IPS DF 19.7 (cell line): ENCODE measurements at regions not wholly inside any gene's neighbourhood (a gene's known extent, or its start where the extent isn't known, plus 50 kb on each side); places are given as distances from the start of the nearest gene placed in this dataset.
A peak's percentile ranks its signal among the peaks of the same experiment; 100 is the strongest.

ENCODE experiments used
- DNase-seq: peaks from one replicate; pipeline ENCODE4 v3.0.0-alpha.2; 2013; ENCODE audit warnings: low read depth, low spot score

- DNase-seq: peak; percentile 40
Measured at GRCh38 chr3:83513677-83514076, 1445.1 kb upstream of the CADM2 start.

- peak; percentile 59 for DNase-seq
Measured at GRCh38 chr3:83514130-83514914, 1444.5 kb upstream of the CADM2 start.

DNA sequence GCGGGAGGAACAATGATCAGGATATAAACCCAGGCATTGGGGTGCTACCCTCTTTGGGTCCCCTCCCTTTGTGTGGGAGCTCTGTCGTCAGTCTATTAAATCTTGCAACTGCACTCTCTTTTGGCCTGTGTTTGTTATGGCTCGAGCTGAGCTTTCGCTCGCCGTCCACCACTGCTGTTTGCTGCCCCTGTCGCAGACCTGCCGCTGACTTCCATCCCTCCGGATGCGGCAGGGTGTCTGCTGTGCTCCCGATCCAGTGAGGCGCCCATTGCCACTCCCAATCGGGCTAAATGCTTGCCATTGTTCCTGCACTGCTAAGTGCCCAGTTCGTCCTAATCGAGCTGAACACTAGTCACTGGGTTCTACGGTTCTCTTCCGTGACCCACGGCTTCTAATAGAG is 1443.7 kb upstream of the CADM2 start:
- DNase-seq: no peak

DNA sequence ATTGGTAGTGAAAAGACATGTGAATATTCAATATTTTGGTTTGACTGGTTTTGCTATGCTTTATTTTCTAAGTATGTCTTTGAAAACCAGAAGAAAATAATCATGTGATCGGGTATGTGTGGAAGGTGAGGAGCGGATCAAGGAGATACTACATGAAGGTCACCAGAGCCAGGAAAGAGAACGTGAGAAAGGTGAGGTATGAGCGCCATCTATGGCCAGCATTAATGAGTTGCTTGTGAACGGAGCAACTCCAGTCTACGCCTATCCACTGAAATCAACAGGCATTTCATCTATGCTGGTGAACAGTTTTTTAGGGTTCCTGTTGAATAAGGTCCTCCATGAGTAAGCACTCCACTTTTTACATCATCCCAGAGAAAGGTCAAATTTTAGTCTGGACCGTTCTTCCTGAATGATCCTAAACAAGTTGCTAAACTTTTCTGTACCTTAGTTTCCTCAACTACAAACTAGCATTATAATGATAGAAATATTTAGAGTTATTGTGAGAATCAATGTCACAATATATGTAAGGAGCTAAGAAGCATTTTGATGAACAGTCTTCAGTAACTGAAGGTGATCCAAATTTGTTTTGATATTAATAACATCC is 1435.2 kb upstream of the CADM2 start:
- DNase-seq: peak; percentile 76

- no peak for DNase-seq
Measured at GRCh38 chr3:83524901-83525300, 1433.9 kb upstream of the CADM2 start.

- DNase-seq: no peak
Measured at GRCh38 chr3:83559082-83559481, 1399.7 kb upstream of the CADM2 start.

GRCh38 chr3:83567935-83568334 is 1390.9 kb upstream of the CADM2 start:
- DNase-seq: no peak

DNA sequence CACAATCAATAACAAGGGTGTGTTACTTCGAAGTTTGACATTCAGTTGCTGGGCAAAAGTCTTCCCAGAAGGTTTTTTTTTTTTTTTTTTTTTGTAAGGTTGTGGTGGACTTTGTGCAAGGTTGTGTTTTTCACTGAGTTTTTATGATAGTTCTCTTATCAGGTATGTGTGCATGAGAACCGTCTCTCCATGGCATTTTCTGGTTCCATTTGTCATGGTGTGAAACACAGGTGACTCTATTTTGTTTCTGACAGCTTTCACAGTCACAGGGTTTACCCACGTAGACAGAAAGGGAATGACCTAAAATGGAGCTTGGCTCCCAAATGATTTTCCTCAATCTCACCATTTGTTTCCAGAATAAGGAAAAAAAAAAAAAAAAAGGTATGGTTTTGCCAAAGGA is 1377.2 kb upstream of the CADM2 start:
- no peak for DNase-seq

DNA sequence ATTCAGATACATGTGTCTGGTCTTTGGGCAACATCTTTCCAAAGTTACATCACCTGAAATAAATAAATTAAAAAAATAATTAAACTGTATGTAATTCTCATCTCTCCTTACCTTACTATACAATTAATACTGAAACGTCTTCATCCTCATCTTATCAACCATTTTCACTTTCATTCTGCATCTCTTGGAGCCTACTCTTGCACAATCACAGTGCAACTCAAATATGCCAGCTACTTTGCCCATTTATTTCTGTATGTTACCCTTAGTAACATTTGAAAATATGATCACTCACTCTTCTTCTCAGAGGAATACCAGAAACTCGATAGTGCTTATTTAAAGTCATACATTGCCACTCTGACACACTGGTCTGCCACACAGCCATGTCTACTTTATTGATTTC is 1357.1 kb upstream of the CADM2 start:
- DNase-seq: no peak

DNA sequence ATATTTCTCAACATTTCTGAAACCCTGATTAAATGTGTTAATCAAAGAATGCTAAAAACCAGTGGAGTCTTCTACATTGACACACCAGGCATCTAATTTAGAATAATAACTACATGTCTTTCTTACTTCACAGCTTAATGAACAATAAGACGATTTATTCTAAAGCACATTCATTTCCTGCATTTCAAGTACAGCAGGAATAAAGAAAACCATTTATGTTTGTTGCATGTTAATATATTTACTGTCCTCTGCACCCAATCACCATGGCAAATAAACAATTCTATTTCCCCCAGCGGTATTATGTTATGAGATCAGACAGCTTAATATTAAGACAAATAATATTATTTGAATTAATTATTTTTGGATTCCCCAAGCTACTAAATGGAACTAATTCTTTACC is 1336.3 kb upstream of the CADM2 start:
- no peak for DNase-seq

DNA sequence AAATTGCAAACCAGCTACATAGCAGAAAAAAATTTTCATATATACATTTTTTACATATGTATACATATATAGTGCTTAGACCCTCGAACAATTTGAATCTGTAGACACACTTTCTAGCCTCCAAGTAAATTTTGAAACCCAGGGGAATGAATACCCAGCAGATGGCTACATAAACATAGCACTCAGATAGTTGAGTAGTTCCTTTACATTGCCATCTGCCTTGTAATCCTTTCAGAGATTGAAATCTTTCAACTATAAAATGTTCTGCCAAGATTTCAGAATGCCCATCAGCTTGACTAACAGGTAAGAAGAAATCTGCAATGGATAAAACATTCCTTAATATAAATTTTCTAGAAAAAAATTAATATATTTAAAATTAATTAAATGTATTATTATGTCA is 1333.5 kb upstream of the CADM2 start:
- no peak for DNase-seq

DNA sequence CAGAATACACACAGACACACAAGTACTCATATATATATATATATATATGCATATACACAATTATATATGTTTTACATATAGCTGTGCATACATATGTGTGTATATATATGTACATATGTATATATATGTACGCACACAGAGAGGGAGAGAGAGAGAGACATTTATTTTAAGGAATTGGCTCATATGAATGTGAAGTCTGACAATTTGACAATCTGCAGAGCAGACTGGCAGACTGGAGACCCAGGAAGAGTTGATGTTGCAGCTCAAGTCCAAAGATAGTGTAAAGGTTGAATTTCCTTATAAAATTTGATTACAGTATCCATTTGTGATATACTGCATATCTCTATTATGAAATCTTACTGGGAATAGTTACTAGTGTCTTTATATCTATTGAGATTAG is 1330.3 kb upstream of the CADM2 start:
- DNase-seq: no peak

GRCh38 chr3:83632526-83632925 is 1326.3 kb upstream of the CADM2 start:
- no peak for DNase-seq

- no peak for DNase-seq
Measured at GRCh38 chr3:83633758-83634157, 1325.0 kb upstream of the CADM2 start.

GRCh38 chr3:83649692-83650091 is 1309.1 kb upstream of the CADM2 start:
- no peak for DNase-seq

DNA sequence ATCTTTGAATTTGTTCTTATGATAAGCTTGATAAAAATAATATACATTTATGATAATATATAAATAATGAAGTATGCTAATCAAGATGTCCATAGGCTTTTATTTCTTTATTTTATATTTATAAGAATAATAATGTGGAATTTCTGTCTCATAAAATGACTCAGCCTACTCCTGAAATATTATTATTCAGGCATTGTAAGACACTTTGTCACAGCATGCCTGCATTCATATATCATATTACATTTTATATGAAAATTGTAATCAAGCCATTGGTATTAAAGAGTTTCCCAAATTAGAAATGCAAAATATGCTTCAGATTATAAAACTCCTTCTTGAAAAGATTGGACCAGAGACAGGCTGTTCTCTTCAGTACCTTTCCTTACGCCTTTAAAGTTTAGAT is 1303.7 kb upstream of the CADM2 start:
- no peak for DNase-seq

DNA sequence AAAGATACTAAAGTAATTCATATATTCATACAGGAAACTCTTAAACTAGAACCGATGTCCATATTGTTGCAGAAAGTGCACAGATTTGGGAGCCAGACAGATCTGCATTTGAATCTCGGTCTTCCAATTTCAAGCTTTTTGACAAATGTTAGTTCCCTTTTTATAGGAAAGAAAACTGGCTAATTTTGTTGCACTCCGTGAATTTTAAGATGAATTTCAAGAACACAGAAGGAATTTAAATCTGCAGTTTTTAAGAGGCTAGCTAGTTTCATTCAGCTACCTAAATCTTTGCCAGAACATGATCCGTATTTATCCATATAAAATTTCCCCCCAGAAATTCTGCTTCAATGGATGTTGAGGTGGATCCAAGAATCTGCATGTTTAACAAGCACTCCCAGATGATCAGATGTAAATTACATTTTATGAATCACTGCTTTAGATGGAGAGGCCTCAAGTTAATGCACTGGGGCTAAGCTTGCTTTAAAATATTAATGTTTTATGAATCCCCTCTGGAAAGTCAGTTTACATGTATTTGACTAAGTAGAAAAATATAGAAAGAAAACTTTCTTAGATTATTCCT is 1296.3 kb upstream of the CADM2 start:
- DNase-seq: no peak

- no peak for DNase-seq
Measured at GRCh38 chr3:83670416-83670815, 1288.4 kb upstream of the CADM2 start.

- no peak for DNase-seq
Measured at GRCh38 chr3:83683937-83684598, 1274.7 kb upstream of the CADM2 start.

DNA sequence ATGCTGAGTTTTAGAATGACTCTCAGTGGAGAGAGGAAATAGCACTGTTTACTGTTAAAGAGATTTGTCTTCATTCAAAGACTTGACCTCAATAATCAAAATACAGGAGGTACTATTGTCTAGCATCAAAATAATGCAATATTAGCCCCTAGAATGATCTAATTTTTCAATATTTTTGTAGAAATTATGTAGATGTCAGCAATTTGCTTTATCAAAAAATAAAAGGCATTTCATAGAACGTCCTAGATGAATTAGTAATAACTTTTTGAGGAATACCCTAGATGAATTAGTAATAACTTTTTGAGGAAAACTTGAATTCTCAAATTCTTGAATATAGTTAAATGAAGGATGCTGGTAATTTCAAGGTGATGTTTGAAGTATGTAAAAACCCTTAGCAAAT is 1252.1 kb upstream of the CADM2 start:
- no peak for DNase-seq

- DNase-seq: no peak
Measured at GRCh38 chr3:83715307-83715706, 1243.5 kb upstream of the CADM2 start.

GRCh38 chr3:83729576-83729975 is 1229.2 kb upstream of the CADM2 start:
- DNase-seq: no peak

GRCh38 chr3:83734656-83735055 is 1224.1 kb upstream of the CADM2 start:
- DNase-seq: no peak
